Left ventricle myocardium inferior (tissue), 1 donor: ENCODE measurements at regions not wholly inside any gene's neighbourhood (a gene's known extent, or its start where the extent isn't known, plus 50 kb on each side); places are given as distances from the start of the nearest gene placed in this dataset.

Source experiments
- DNase-seq: peaks from one replicate; pipeline ENCODE4 v3.0.0-alpha.2; 2020
- H3K27ac ChIP-seq: fragments of 200-600 bp; replicated peaks from 2 replicates; pipeline ENCODE4 v1.8.0; 2021
- H3K27me3 ChIP-seq: fragments of 200-600 bp; 2 replicates; pipeline ENCODE4 v1.8.0; 2021; ENCODE audit warnings: low read depth
- H3K36me3 ChIP-seq: fragments of 200-600 bp; 2 replicates; pipeline ENCODE4 v1.8.0; 2021
- H3K4me1 ChIP-seq: fragments of 200-600 bp; 2 replicates; pipeline ENCODE4 v1.8.0; 2021
- H3K4me3 ChIP-seq: fragments of 200-600 bp; 2 replicates; pipeline ENCODE4 v1.8.0; 2021; ENCODE audit warnings: mild to moderate bottlenecking, moderate library complexity
- H3K9me3 ChIP-seq: fragments of 200-600 bp; replicated peaks from 2 replicates; pipeline ENCODE4 v1.8.0; 2021
- intact Hi-C: fragments of 100-400 bp; cut with micrococcal nuclease; formaldehyde crosslinking; loops from one replicate; pipeline ENCODE4 v1.11.0; 2022
- TF ChIP-seq, protein P1 (sequence below): fragments of 200-600 bp; IDR thresholded peaks from 2 replicates; pipeline ENCODE4 v1.8.0; 2021; ENCODE audit warnings: antibody characterized with exemption, mild to moderate bottlenecking, borderline replicate concordance
- donor health status: DM: no; HTN: yes; CAD: no; lungs with severe emphysema.

DNA sequence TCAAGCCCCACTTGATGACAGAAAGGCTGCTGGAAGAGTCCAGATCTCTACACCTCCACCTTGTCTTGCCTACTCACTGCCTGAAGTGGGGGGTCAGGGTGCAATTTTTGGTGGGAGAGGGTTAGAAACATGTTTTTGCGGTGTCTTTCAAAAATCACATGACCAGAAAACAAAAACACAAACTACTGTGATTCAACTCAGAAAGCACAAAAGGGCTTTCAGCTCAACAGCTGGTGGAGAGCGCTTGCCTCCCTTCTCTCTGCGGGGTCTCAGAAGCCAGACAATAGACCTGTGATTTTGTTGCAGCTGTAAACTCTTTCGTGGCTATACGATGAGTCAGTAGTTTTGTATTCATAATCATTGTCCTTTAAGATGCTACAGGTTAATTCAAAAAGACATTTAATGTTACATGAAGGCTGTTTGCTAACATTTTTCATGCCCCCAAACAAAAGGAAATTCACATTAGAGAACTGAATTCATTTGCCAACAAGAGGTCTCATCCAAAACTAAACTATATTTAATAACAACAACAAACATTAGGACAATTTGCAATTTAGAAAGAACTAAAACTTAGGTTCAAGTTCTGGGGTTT lies 172.6 kb upstream of the RAI14 start:
- Histone ChIP-seq H3K27me3 (peaks cover 12% of the 10 kb centered on the region), H3K4me1 (peaks cover 8% of the 10 kb centered on the region), H3K9me3 (peaks cover 14% of the 10 kb centered on the region), H3K27ac (no peak overlapping the region), H3K4me3 (no peak overlapping the region), H3K36me3 (no peaks in the 10 kb centered on the region)
- intact Hi-C loops: no loop called here
- DNase-seq: no peak
- TF ChIP-seq, protein P1, sequence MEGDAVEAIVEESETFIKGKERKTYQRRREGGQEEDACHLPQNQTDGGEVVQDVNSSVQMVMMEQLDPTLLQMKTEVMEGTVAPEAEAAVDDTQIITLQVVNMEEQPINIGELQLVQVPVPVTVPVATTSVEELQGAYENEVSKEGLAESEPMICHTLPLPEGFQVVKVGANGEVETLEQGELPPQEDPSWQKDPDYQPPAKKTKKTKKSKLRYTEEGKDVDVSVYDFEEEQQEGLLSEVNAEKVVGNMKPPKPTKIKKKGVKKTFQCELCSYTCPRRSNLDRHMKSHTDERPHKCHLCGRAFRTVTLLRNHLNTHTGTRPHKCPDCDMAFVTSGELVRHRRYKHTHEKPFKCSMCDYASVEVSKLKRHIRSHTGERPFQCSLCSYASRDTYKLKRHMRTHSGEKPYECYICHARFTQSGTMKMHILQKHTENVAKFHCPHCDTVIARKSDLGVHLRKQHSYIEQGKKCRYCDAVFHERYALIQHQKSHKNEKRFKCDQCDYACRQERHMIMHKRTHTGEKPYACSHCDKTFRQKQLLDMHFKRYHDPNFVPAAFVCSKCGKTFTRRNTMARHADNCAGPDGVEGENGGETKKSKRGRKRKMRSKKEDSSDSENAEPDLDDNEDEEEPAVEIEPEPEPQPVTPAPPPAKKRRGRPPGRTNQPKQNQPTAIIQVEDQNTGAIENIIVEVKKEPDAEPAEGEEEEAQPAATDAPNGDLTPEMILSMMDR: no peak

DNA sequence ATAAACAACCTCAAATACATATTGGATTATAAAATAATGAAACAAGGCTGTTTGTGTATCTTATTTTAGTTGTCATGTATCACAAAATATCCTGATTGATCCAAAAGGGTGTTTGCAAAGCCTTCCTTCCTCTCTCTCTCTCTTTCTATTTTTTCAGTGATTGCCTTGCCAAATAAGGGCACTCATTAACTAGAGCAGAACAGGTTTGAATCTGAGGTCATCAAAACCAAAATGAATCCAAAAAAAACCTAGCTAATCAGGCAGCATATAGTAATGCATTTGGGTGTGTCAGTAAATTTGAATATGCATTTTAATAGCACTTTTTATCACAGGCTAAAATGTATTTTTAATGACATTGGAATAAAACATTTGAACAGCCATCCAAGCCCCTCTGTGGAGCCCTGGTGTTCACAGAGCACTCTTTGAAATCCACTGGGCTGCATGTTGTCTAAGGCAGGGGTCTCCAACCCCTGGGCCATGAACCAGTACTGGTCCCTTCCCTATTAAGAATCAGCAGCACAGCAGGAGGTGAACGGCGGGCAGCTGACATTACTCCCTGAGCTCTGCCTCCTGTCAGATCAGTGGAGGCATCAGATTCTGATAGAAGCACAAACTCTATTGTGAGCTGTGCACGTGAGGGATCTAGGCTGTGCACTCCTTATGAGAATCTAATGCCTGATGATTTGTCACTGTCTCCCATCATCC lies 171.8 kb upstream of the RAI14 start:
- H3K27me3 ChIP-seq: peaks cover 9% of the 10 kb centered on the region
- H3K4me1 ChIP-seq: peaks cover 8% of the 10 kb centered on the region
- intact Hi-C loops: no loop called here
- no peaks in the 10 kb centered on the region for H3K36me3 ChIP-seq
- DNase-seq: no peak
- H3K27ac ChIP-seq: no peak overlapping the region
- TF ChIP-seq, protein P1: no peak
- H3K4me3 ChIP-seq: no peak overlapping the region
- peaks cover 14% of the 10 kb centered on the region for H3K9me3 ChIP-seq

DNA sequence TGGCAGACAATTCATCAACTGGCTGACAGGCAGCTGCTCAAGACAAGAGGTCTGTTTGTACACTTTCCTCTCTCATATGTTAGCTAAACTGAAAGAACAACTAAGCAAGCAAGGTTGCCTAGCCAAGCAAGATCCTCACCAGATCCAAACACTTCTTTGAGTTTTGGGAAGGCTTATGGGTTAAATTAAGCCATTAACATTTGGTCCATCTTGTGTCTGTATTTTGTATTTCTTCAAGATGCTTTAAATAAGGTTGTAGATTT lies 170.4 kb upstream of the RAI14 start:
- H3K36me3 ChIP-seq: no peaks in the 10 kb centered on the region
- peaks cover 14% of the 10 kb centered on the region for H3K9me3 ChIP-seq
- intact Hi-C loops: loop anchor here (5.0 kb wide), 1 partner anchor 412 kb away; no protein-coding TSS in a partner anchor
- no peak overlapping the region for H3K4me3 ChIP-seq
- H3K4me1 ChIP-seq: peaks cover 8% of the 10 kb centered on the region
- no peak overlapping the region for H3K27ac ChIP-seq
- TF ChIP-seq, protein P1: no peak
- no peak for DNase-seq
- H3K27me3 ChIP-seq: peaks cover 10% of the 10 kb centered on the region

DNA sequence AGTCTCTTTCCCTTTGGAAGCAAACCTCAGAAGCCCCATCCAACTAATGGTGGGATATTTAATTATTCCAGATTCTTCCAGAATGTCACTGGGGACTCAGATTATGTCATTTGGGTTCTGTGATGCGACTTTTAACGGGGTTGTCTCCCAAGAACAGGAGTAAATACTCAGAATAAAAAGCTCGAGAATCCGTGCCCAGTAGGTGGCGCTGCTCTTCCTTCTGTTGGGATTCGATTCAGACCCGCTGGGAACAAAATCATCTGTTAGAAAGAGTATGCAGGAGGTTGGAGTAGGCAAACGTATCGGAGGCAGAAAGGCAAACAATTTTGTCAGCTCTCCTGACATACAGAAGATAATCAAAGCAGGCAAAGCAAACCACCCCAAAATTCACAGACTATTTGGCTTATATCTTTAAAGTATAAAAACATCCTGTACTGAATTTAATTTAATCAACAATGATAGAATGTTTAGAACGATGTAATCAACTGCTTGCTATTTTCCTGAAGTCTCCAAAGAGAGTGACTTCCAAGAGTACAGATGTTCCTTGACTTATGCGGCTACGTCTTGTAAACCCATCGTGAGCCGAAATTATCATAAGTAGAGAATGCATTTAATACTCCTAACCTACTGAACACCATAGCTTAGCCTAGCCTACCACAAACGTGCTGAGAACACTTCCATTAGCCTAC lies 169.8 kb upstream of the RAI14 start:
- H3K9me3 ChIP-seq: peaks cover 14% of the 10 kb centered on the region
- H3K27ac ChIP-seq: no peak overlapping the region
- peaks cover 8% of the 10 kb centered on the region for H3K4me1 ChIP-seq
- no peaks in the 10 kb centered on the region for H3K36me3 ChIP-seq
- no peak overlapping the region for H3K4me3 ChIP-seq
- DNase-seq: peak; percentile 75
- TF ChIP-seq, protein P1: peak; percentile 87
- intact Hi-C loops: loop anchor here (5.0 kb wide), 1 partner anchor 411 kb away; no protein-coding TSS in a partner anchor
- peaks cover 10% of the 10 kb centered on the region for H3K27me3 ChIP-seq

DNA sequence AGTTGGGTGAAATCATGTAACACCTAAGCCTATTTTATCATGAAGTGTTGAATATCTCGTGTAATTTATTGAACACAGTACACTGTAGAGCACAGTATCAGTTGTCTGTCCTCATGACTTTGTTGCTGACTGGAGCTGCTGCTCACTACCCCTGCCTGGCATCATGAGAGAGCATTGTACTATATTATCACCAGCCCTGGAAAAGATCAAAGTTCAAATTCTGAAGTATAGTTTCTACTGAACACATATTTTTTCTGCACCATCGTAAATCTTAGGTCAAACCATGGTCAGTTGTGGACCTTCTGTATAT lies 169.3 kb upstream of the RAI14 start:
- peaks cover 9% of the 10 kb centered on the region for H3K9me3 ChIP-seq
- no peaks in the 10 kb centered on the region for H3K36me3 ChIP-seq
- TF ChIP-seq, protein P1: no peak
- H3K4me3 ChIP-seq: no peak overlapping the region
- intact Hi-C loops: loop anchor here (5.0 kb wide), 1 partner anchor 410 kb away; no protein-coding TSS in a partner anchor
- H3K27ac ChIP-seq: no peak overlapping the region
- no peak for DNase-seq
- peaks cover 8% of the 10 kb centered on the region for H3K27me3 ChIP-seq
- peaks cover 8% of the 10 kb centered on the region for H3K4me1 ChIP-seq
